Panc1 (cell line): ENCODE measurements at regions not wholly inside any gene's neighbourhood (a gene's known extent, or its start where the extent isn't known, plus 50 kb on each side); places are given as distances from the start of the nearest gene placed in this dataset.

Experiments used
- ATAC-seq: fragments of 200-7000 bp; cut with Tn5 transposase; 2 replicates; pipeline ENCODE4 v1.9.1; 2020; ENCODE audit warnings: mild to moderate bottlenecking, moderate library complexity
- BruUV-seq: library from RNA; stranded (reverse); fragments of 400-500 nt; replicated peaks from 2 replicates; lab custom pipeline; 2021; lab: Mats Ljungman, UMichigan
- CTCF ChIA-PET: fragments of 300-600 bp; sonication (Branson Sonifier 250); formaldehyde crosslinking; loops from one replicate; lab custom pipeline; 2022; ENCODE audit warnings: antibody characterized with exemption; lab: Charles Lee
- POLR2A ChIA-PET: fragments of 300-600 bp; sonication (Branson Sonifier 250); formaldehyde crosslinking; loops from one replicate; lab custom pipeline; 2022; ENCODE audit warnings: antibody characterized with exemption; lab: Charles Lee
- DNase-seq: peaks from one replicate; pipeline ENCODE4 v3.0.0-alpha.2; 2010; ENCODE audit warnings: low read depth, low spot score
- H3K27ac ChIP-seq: 2 replicates; pipeline ENCODE4 v1.5.1; 2011; ENCODE audit warnings: mild to moderate bottlenecking, low read length, inconsistent platforms
- H3K27me3 ChIP-seq: fragments of 200-500 bp; sonication (Bioruptor generic); 2 replicates; pipeline ENCODE4 v1.6.0; 2014; ENCODE audit warnings: low read length, inconsistent platforms; ENCODE audit not compliant: control insufficient read depth, insufficient read depth
- H3K36me3 ChIP-seq: fragments of 200-500 bp; sonication (Bioruptor generic); 2 replicates; pipeline ENCODE4 v1.5.1; 2014; ENCODE audit warnings: inconsistent platforms, mild to moderate bottlenecking, low read length, moderate library complexity; ENCODE audit not compliant: control insufficient read depth, insufficient read depth
- H3K4me1 ChIP-seq: 2 replicates; pipeline ENCODE4 v1.5.1; 2011; ENCODE audit warnings: inconsistent platforms, mild to moderate bottlenecking, low read length, moderate library complexity; ENCODE audit not compliant: control insufficient read depth, insufficient read depth
- H3K4me3 ChIP-seq, 2 experiments: 2 replicates each; pipeline ENCODE4 v1.5.1; 2011 to 2012; ENCODE audit warnings: low read depth in 2 of 2, low read length in 2 of 2, mild to moderate bottlenecking in 2 of 2, inconsistent platforms in 1 of 2, moderate library complexity in 1 of 2
- H3K9me3 ChIP-seq: fragments of 200-500 bp; sonication (Bioruptor generic); 2 replicates; pipeline ENCODE4 v1.5.1; 2014; ENCODE audit warnings: low read depth, mild to moderate bottlenecking, inconsistent platforms, low read length, moderate library complexity; ENCODE audit not compliant: control insufficient read depth, insufficient read depth
- POLR2AphosphoS5 ChIP-seq: IDR thresholded peaks from 2 replicates; pipeline ENCODE4 v1.6.1; 2012; ENCODE audit warnings: mild to moderate bottlenecking, low read depth, low read length, moderate library complexity
- SIN3A ChIP-seq: IDR thresholded peaks from 2 replicates; pipeline ENCODE4 v1.6.1; 2012; ENCODE audit warnings: low read depth, mild to moderate bottlenecking, low read length, moderate library complexity, borderline replicate concordance; ENCODE audit not compliant: insufficient read depth
- TCF7L2 ChIP-seq: IDR thresholded peaks from 2 replicates; pipeline ENCODE4 v1.6.1; 2011; ENCODE audit warnings: mild to moderate bottlenecking, low read depth, low read length, inconsistent platforms
- in situ Hi-C: cut with HindIII; loops from 2 replicates; pipeline ENCODE4 v1.10.0; 2016; ENCODE audit warnings: low sequenced_read_pairs, low pct_unique_long_range_greater_than_20kb
- intact Hi-C: fragments of 100-400 bp; cut with micrococcal nuclease; formaldehyde crosslinking; loops from one replicate; pipeline ENCODE4 v1.10.0; 2022; ENCODE audit not compliant: unreplicated experiment
- TF ChIP-seq, protein P1 (sequence below), 2 experiments: IDR thresholded peaks; 2 replicates each; pipeline ENCODE4 v1.6.1; 2011 to 2012; ENCODE audit warnings: low read depth in 2 of 2, control low read depth in 1 of 2, low read length in 1 of 2, mild to moderate bottlenecking in 1 of 2, moderate library complexity in 1 of 2; ENCODE audit not compliant: insufficient read depth in 1 of 2
- TF ChIP-seq, protein P2 (sequence below): fragments of 450-650 bp; IDR thresholded peaks from 2 replicates; pipeline ENCODE4 v1.5.1; 2017; ENCODE audit warnings: mild to moderate bottlenecking

DNA sequence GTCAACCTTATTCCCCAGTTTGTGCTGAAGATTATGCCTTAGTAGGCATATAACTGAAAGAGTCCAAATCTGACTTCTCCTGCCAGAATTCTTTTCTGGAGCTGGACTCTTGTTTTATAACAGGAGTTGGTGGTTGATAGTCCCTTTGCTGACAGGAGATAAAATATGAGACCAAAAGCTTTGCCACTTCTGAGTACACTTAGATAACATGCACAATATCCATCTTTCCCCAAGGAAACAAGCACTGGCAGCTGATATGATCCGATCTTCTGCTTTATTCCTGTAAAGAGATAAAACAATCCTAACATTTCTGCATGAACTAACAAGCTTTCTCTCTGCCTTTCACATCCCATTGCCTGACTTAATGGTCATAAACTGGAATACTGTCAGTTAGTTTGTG lies 1265.4 kb upstream of the ADGRB3 start:
- TF ChIP-seq, protein P1, sequence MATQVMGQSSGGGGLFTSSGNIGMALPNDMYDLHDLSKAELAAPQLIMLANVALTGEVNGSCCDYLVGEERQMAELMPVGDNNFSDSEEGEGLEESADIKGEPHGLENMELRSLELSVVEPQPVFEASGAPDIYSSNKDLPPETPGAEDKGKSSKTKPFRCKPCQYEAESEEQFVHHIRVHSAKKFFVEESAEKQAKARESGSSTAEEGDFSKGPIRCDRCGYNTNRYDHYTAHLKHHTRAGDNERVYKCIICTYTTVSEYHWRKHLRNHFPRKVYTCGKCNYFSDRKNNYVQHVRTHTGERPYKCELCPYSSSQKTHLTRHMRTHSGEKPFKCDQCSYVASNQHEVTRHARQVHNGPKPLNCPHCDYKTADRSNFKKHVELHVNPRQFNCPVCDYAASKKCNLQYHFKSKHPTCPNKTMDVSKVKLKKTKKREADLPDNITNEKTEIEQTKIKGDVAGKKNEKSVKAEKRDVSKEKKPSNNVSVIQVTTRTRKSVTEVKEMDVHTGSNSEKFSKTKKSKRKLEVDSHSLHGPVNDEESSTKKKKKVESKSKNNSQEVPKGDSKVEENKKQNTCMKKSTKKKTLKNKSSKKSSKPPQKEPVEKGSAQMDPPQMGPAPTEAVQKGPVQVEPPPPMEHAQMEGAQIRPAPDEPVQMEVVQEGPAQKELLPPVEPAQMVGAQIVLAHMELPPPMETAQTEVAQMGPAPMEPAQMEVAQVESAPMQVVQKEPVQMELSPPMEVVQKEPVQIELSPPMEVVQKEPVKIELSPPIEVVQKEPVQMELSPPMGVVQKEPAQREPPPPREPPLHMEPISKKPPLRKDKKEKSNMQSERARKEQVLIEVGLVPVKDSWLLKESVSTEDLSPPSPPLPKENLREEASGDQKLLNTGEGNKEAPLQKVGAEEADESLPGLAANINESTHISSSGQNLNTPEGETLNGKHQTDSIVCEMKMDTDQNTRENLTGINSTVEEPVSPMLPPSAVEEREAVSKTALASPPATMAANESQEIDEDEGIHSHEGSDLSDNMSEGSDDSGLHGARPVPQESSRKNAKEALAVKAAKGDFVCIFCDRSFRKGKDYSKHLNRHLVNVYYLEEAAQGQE (IDR thresholded peaks at IDR 0.05; ENCODE audit: insufficient read depth in 1 of 2, low read depth in 2 of 2, low read length in 1 of 2): no peak
- no peak for TF ChIP-seq SIN3A
- TF ChIP-seq, protein P2, sequence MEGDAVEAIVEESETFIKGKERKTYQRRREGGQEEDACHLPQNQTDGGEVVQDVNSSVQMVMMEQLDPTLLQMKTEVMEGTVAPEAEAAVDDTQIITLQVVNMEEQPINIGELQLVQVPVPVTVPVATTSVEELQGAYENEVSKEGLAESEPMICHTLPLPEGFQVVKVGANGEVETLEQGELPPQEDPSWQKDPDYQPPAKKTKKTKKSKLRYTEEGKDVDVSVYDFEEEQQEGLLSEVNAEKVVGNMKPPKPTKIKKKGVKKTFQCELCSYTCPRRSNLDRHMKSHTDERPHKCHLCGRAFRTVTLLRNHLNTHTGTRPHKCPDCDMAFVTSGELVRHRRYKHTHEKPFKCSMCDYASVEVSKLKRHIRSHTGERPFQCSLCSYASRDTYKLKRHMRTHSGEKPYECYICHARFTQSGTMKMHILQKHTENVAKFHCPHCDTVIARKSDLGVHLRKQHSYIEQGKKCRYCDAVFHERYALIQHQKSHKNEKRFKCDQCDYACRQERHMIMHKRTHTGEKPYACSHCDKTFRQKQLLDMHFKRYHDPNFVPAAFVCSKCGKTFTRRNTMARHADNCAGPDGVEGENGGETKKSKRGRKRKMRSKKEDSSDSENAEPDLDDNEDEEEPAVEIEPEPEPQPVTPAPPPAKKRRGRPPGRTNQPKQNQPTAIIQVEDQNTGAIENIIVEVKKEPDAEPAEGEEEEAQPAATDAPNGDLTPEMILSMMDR: no peak
- TF ChIP-seq POLR2AphosphoS5: no peak
- no peak for TF ChIP-seq TCF7L2
- ATAC-seq (no peak), DNase-seq (no peak)
- CTCF ChIA-PET: no interaction called here
- Histone ChIP-seq H3K27ac (no peak overlapping the region), H3K4me3 (no peak overlapping the region), H3K9me3 (no peaks in the 10 kb centered on the region), H3K36me3 (no peaks in the 10 kb centered on the region), H3K4me1 (no peaks in the 10 kb centered on the region), H3K27me3 (no peaks in the 10 kb centered on the region)
- POLR2A ChIA-PET: no interaction called here
- in situ Hi-C loops: no loop called here
- no TSS peak for BruUV-seq
- intact Hi-C loops: no loop called here

DNA sequence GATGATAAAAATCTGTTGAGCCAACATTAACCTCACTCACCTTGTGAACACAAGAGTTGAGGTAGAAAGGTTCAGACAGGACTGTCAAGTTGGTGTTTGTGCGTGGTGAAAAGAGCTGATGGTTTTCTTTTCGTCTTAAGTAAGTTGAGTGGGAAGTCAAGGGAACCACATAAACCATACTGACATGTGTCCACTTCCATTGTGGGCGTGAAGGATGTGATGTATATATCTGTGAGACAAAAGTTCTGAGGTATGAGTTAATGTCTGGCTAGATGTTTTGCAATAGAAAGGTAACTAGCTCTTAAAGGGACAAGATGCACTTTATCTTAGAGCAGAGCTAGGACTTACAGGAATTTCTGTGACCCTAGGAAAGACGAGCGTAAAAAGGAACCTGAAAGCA lies 1272.1 kb upstream of the ADGRB3 start:
- Histone ChIP-seq H3K4me1 (no peaks in the 10 kb centered on the region), H3K27ac (no peak overlapping the region), H3K36me3 (no peaks in the 10 kb centered on the region), H3K27me3 (no peaks in the 10 kb centered on the region), H3K4me3 (no peak overlapping the region), H3K9me3 (no peaks in the 10 kb centered on the region)
- POLR2A ChIA-PET: interaction anchor here (0.7 kb wide), 1 partner anchor 370 kb away, joined by 3 read pairs; no protein-coding TSS in a partner anchor
- in situ Hi-C loops (no loop called here), intact Hi-C loops (no loop called here)
- DNase-seq (no peak), ATAC-seq (no peak)
- CTCF ChIA-PET: no interaction called here
- TF ChIP-seq POLR2AphosphoS5 (no peak), SIN3A (no peak), TCF7L2 (no peak)
- TF ChIP-seq, protein P1 (IDR thresholded peaks at IDR 0.05; ENCODE audit: insufficient read depth in 1 of 2, low read depth in 2 of 2, low read length in 1 of 2): no peak
- TF ChIP-seq, protein P2: no peak
- no TSS peak for BruUV-seq
